Neutrophil (primary cell): ENCODE measurements at regions not wholly inside any gene's neighbourhood (a gene's known extent, or its start where the extent isn't known, plus 50 kb on each side); places are given as distances from the start of the nearest gene placed in this dataset.
"Not testable (repeated sequence)": the region's sequence is repeated elsewhere in the genome, so short reads cannot be mapped to it uniquely, and the experiment has no call there.

Source experiments
- H3K27ac ChIP-seq: fragments of 200-600 bp; sonication (generic); 2 replicates; pipeline ENCODE4 v1.5.1; 2016; ENCODE audit warnings: mild to moderate bottlenecking, moderate library complexity
- H3K27me3 ChIP-seq: fragments of 200-600 bp; sonication (generic); 2 replicates; pipeline ENCODE4 v1.6.0; 2016; ENCODE audit warnings: mild to moderate bottlenecking
- H3K36me3 ChIP-seq: fragments of 200-600 bp; sonication (generic); 2 replicates; pipeline ENCODE4 v1.5.1; 2017
- H3K4me1 ChIP-seq, 2 experiments: fragments of 200-600 bp in 1 of 2; sonication (generic) in 1 of 2; 1 replicate in 1 of 2; 2 replicates in 1 of 2; pipeline versions ENCODE4 v1.5.1 to v1.6.1; 2013 to 2016; ENCODE audit warnings: low read depth in 1 of 2, low read length in 1 of 2, mild to moderate bottlenecking in 1 of 2, moderate library complexity in 1 of 2; ENCODE audit not compliant: control insufficient read depth in 1 of 2, insufficient read depth in 1 of 2
- H3K4me3 ChIP-seq, 2 experiments: fragments of 200-600 bp in 1 of 2; sonication (generic) in 1 of 2; 1 replicate in 1 of 2; 2 replicates in 1 of 2; pipeline ENCODE4 v1.5.1; 2013 to 2016; ENCODE audit warnings: low read depth in 1 of 2, low read length in 1 of 2, mild to moderate bottlenecking in 1 of 2, moderate library complexity in 1 of 2
- H3K9me3 ChIP-seq: fragments of 200-600 bp; sonication (generic); 2 replicates; pipeline ENCODE4 v1.5.1; 2016
- TF ChIP-seq, protein P1 (sequence below): fragments of 200-600 bp; sonication (generic); IDR thresholded peaks from 2 replicates; pipeline ENCODE4 v1.5.1; 2016; ENCODE audit warnings: antibody characterized with exemption

DNA sequence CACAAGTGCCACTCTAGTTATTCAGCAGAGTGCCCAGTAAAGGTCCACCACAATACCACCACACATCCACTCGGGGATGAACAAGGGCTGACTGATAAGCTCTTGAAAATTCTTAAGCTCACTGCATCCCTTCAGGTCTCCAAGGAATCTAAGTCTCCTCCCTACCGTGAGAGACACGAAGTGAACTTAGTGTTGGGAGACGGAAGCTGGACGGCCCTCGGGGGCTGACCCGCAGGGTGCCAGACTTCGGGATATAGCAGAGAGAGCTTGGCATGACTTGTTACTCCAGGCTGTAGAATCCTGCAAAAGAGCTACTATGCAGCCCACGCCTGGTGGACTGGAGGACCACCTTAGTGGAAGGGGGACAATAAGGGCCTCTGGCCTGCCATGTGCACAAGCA is 75.1 kb downstream of the LYZL1 start:
- not testable (repeated sequence) for H3K36me3 ChIP-seq, H3K4me1 ChIP-seq, H3K27me3 ChIP-seq, H3K27ac ChIP-seq, H3K9me3 ChIP-seq, H3K4me3 ChIP-seq

DNA sequence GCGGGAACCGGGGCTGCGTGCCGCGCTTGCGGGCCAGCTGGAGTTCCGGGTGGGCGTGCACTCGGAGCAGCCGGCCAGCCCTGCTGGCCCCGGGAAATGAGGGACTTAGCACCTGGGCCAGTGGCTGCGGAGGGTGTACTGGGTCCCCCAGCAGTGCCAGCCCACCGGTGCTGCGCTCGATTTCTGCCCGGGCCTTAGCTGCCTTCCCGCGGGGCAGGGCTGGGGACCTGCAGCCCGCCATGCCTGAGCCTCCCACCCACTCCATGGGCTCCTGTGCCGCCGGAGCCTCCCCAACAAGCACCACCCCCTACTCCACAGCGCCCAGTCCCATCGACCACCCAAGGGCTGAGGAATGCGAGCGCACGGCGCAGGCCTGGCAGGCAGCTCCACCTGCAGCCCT is 77.3 kb downstream of the LYZL1 start:
- H3K4me3 ChIP-seq, H3K36me3 ChIP-seq, H3K27ac ChIP-seq, H3K4me1 ChIP-seq, H3K9me3 ChIP-seq: not testable (repeated sequence)
- peaks cover 17% of the 10 kb centered on the region for H3K27me3 ChIP-seq

DNA sequence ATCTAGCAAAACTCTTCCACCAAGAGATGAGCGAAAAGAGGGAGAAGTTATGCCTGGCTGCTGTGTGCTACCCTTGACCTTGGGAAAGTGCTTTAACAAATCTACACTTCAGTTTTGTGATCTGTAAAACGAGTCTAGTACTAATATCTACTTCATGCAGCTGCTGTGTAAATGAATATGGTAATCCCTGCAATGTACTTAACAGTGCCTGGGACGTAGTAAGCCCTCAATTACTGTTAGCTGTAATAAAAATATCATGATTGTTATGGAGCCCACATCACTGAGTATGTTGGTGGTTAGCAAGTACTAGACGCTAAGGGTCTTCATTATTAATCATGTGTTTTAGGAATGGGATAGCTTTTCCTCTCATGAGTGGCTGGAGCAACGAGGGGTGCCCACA is 80.5 kb downstream of the LYZL1 start:
- H3K27ac ChIP-seq = no peak overlapping the region
- TF ChIP-seq, protein P1, sequence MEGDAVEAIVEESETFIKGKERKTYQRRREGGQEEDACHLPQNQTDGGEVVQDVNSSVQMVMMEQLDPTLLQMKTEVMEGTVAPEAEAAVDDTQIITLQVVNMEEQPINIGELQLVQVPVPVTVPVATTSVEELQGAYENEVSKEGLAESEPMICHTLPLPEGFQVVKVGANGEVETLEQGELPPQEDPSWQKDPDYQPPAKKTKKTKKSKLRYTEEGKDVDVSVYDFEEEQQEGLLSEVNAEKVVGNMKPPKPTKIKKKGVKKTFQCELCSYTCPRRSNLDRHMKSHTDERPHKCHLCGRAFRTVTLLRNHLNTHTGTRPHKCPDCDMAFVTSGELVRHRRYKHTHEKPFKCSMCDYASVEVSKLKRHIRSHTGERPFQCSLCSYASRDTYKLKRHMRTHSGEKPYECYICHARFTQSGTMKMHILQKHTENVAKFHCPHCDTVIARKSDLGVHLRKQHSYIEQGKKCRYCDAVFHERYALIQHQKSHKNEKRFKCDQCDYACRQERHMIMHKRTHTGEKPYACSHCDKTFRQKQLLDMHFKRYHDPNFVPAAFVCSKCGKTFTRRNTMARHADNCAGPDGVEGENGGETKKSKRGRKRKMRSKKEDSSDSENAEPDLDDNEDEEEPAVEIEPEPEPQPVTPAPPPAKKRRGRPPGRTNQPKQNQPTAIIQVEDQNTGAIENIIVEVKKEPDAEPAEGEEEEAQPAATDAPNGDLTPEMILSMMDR = no peak
- H3K36me3 ChIP-seq = no peaks in the 10 kb centered on the region
- no peaks in the 10 kb centered on the region for H3K4me1 ChIP-seq
- no peaks in the 10 kb centered on the region for H3K9me3 ChIP-seq
- peaks cover 26% of the 10 kb centered on the region for H3K27me3 ChIP-seq
- H3K4me3 ChIP-seq = no peak overlapping the region

DNA sequence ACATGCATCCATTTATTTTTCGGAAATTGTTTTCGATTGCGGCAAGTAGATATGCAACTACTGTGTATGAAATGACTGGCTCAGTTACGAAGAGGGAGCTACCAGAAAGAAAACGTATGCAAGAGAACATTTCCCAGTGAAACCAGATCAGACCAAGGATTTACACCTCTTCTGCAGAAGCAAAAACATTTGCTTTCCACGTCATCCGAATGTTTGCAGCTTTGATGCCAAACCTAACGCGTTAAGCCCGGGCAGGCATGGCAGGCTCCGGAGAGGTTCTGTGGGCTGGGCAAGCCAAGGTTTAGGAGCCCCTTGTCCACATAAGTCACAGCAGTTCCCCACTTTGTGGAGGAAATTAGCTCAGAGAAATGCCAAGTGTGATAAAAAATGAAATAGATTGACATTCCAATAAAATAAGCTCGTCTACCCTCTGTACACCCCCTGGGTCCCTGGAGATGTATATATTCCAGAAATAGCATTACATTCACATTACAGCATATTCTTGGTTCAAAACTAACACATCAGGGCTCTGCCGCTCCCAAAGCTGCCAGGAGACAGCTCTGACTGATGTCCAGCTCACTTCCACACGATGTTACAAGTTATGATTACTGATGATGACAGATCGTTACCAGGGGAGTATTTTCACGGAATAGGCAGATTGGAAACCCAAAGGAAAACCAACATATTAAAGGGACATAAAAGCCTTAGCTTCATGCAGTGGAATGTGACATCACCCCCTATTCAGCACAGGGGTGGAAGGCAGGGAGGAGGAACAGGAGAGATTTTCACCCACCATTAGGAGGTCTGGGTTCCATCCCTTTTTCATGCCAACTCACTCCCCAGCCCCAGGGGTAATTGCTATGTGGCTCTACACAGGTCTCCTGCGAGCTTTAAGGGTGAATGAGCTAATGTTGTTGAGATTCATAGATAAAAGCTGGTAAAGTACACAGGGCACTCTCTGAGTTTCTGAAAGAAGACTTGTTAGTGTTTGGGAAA is 81.5 kb downstream of the LYZL1 start:
- Histone ChIP-seq H3K27ac (no peak overlapping the region), H3K27me3 (peaks cover 26% of the 10 kb centered on the region), H3K4me3 (no peak overlapping the region)

DNA sequence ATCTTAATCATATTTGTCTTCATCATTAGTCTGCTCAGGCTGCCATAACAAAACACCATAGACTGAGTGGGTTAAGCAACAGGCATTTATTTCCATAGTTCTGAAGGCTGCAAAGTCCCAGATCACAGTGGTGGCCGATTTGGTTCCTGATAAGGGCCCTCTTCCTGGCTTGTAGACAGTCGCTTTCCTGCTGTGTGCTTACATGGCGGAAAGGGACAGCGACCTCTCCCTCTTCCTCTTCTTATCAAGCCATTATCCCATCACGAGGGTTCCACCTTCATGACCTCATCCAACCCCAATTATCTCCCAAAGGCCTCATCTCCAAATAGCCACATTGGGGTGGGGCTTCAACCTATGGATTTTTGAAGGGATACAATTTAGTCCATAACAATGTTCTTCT is 84.0 kb downstream of the LYZL1 start:
- no peaks in the 10 kb centered on the region for H3K4me1 ChIP-seq
- TF ChIP-seq, protein P1 = no peak
- H3K9me3 ChIP-seq = no peaks in the 10 kb centered on the region
- no peaks in the 10 kb centered on the region for H3K36me3 ChIP-seq
- no peak overlapping the region for H3K27ac ChIP-seq
- H3K27me3 ChIP-seq = peaks cover 26% of the 10 kb centered on the region
- no peak overlapping the region for H3K4me3 ChIP-seq

More for the DNA sequence above, 81.5 kb downstream of the LYZL1 start:
- H3K9me3 ChIP-seq = no peaks in the 10 kb centered on the region
- TF ChIP-seq, protein P1 = no peak
- H3K4me1 ChIP-seq = no peaks in the 10 kb centered on the region
- no peaks in the 10 kb centered on the region for H3K36me3 ChIP-seq

DNA sequence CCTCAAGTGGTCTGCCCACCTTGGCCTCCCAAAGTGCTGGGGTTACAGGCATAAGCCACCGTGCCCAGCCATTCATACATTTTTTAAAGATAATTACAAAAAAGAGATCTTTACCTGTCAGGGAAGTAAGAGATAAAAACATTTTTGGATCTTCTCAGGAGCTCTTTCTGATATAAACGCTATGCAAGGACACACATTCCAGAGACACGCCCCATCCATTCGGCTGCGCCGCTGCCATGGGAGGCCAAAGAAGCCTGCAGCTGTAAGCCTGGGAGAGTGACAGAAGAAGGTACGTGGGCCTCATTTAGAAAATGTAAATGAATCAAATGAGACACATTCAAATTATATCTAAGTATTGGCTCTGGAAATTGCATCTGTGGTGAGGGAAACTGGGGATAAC is 85.3 kb downstream of the LYZL1 start:
- no peak overlapping the region for H3K27ac ChIP-seq
- H3K36me3 ChIP-seq = no peaks in the 10 kb centered on the region
- no peak overlapping the region for H3K4me3 ChIP-seq
- peaks cover 26% of the 10 kb centered on the region for H3K27me3 ChIP-seq
- H3K4me1 ChIP-seq = no peaks in the 10 kb centered on the region
- TF ChIP-seq, protein P1 = no peak
- no peaks in the 10 kb centered on the region for H3K9me3 ChIP-seq
